ENCODE measurements at regions not wholly inside any gene's neighbourhood (a gene's known extent, or its start where the extent isn't known, plus 50 kb on each side); places are given as distances from the start of the nearest gene placed in this dataset.
"Not testable (repeated sequence)": the region's sequence is repeated elsewhere in the genome, so short reads cannot be mapped to it uniquely, and the experiment has no call there.

GRCh38 chr1:60874718-60875117, 207.6 kb upstream of the NFIA start:
- BruUV-seq (replicated peaks) = no TSS peak
- CTCF ChIA-PET (ENCODE audit: unreplicated experiment) = no interaction called here

GRCh38 chr1:60873396-60873795, 209.0 kb upstream of the NFIA start:
- BruUV-seq (replicated peaks); H3K36me3 ChIP-seq (ENCODE audit: insufficient read depth, low read length); H3K27ac ChIP-seq (ENCODE audit: low read depth, low read length, poor library complexity, severe bottlenecking); H3K4me2 ChIP-seq (ENCODE audit: low read length); DNase-seq (ENCODE audit: low spot score); CTCF ChIA-PET (ENCODE audit: unreplicated experiment); H3K4me3 ChIP-seq (ENCODE audit: low read depth, low read length, poor library complexity, severe bottlenecking); intact Hi-C loops (cut with micrococcal nuclease; ENCODE audit: unreplicated experiment); H4K20me1 ChIP-seq (ENCODE audit: insufficient read depth, low read length); H3K4me1 ChIP-seq (ENCODE audit: insufficient read depth, low read length, poor library complexity, severe bottlenecking); H2AFZ ChIP-seq (ENCODE audit: low read length); H3K9me2 ChIP-seq (ENCODE audit: insufficient read depth, low read length); H3K79me2 ChIP-seq (ENCODE audit: insufficient read depth, low read depth, low read length); H3K9me3 ChIP-seq (ENCODE audit: low read length): not testable (repeated sequence)
- POLR2A ChIA-PET = interaction anchor here (0.7 kb wide), 1 partner anchor 58 kb away, joined by 3 read pairs; no protein-coding TSS in a partner anchor

More at GRCh38 chr1:60874718-60875117, 207.6 kb upstream of the NFIA start:
- no peak for DNase-seq (ENCODE audit: low spot score)
- Histone ChIP-seq H3K36me3 (ENCODE audit: insufficient read depth, low read length) (no peaks in the 10 kb centered on the region), H2AFZ (ENCODE audit: low read length) (no peak overlapping the region), H3K9me2 (ENCODE audit: insufficient read depth, low read length) (no peaks in the 10 kb centered on the region), H3K9me3 (ENCODE audit: low read length) (no peaks in the 10 kb centered on the region), H3K27ac (ENCODE audit: low read depth, low read length, poor library complexity, severe bottlenecking) (no peak overlapping the region), H3K4me2 (ENCODE audit: low read length) (no peak overlapping the region), H3K79me2 (ENCODE audit: insufficient read depth, low read depth, low read length) (no peaks in the 10 kb centered on the region), H3K4me3 (ENCODE audit: low read depth, low read length, poor library complexity, severe bottlenecking) (no peak overlapping the region), H4K20me1 (ENCODE audit: insufficient read depth, low read length) (no peaks in the 10 kb centered on the region), H3K4me1 (ENCODE audit: insufficient read depth, low read length, poor library complexity, severe bottlenecking) (no peaks in the 10 kb centered on the region)
- intact Hi-C loops (cut with micrococcal nuclease; ENCODE audit: unreplicated experiment) = no loop called here
- TF ChIP-seq CTCF (conservative IDR thresholded peaks at IDR 0.05; ENCODE audit: low read length) = no peak
- TF ChIP-seq EZH2phosphoT487 (IDR thresholded peaks at IDR 0.05; ENCODE audit: borderline replicate concordance, low read depth, low read length) = no peak
- POLR2A ChIA-PET = interaction anchor here (0.7 kb wide), 1 partner anchor 13 kb away, joined by 3 read pairs; no protein-coding TSS in a partner anchor

GRCh38 chr1:60872426-60873054, 209.8 kb upstream of the NFIA start:
- Histone ChIP-seq H4K20me1 (ENCODE audit: insufficient read depth, low read length) (no peaks in the 10 kb centered on the region), H3K79me2 (ENCODE audit: insufficient read depth, low read depth, low read length) (no peaks in the 10 kb centered on the region), H3K9me2 (ENCODE audit: insufficient read depth, low read length) (no peaks in the 10 kb centered on the region), H3K27ac (ENCODE audit: low read depth, low read length, poor library complexity, severe bottlenecking) (no peak overlapping the region), H3K4me2 (ENCODE audit: low read length) (no peak overlapping the region), H2AFZ (ENCODE audit: low read length) (no peak overlapping the region), H3K9me3 (ENCODE audit: low read length) (no peaks in the 10 kb centered on the region), H3K36me3 (ENCODE audit: insufficient read depth, low read length) (no peaks in the 10 kb centered on the region), H3K4me1 (ENCODE audit: insufficient read depth, low read length, poor library complexity, severe bottlenecking) (no peaks in the 10 kb centered on the region), H3K4me3 (ENCODE audit: low read depth, low read length, poor library complexity, severe bottlenecking) (no peak overlapping the region)
- POLR2A ChIA-PET = interaction anchor here (0.6 kb wide), 1 partner anchor 71 kb away, joined by 6 read pairs; no protein-coding TSS in a partner anchor
- CTCF ChIA-PET (ENCODE audit: unreplicated experiment) = no interaction called here
- BruUV-seq (replicated peaks) = no TSS peak
- intact Hi-C loops (cut with micrococcal nuclease; ENCODE audit: unreplicated experiment) = no loop called here
- no peak for DNase-seq (ENCODE audit: low spot score)
- TF ChIP-seq EZH2phosphoT487 (IDR thresholded peaks at IDR 0.05; ENCODE audit: borderline replicate concordance, low read depth, low read length) (no peak), CTCF (conservative IDR thresholded peaks at IDR 0.05; ENCODE audit: low read length) (no peak)

Measured in OCI-LY7 (cell line).